Right renal pelvis (tissue), 4 donors: ENCODE measurements at regions not wholly inside any gene's neighbourhood (a gene's known extent, or its start where the extent isn't known, plus 50 kb on each side); places are given as distances from the start of the nearest gene placed in this dataset.
"Not testable (repeated sequence)": the region's sequence is repeated elsewhere in the genome, so short reads cannot be mapped to it uniquely, and the experiment has no call there.

ENCODE experiments used
- DNase-seq, 4 donors: peaks; one replicate each; pipeline ENCODE4 v3.0.0-alpha.2; 2013; ENCODE audit warnings: low read depth in 4 of 4, low spot score in 3 of 4, missing footprints in 1 of 4

DNA sequence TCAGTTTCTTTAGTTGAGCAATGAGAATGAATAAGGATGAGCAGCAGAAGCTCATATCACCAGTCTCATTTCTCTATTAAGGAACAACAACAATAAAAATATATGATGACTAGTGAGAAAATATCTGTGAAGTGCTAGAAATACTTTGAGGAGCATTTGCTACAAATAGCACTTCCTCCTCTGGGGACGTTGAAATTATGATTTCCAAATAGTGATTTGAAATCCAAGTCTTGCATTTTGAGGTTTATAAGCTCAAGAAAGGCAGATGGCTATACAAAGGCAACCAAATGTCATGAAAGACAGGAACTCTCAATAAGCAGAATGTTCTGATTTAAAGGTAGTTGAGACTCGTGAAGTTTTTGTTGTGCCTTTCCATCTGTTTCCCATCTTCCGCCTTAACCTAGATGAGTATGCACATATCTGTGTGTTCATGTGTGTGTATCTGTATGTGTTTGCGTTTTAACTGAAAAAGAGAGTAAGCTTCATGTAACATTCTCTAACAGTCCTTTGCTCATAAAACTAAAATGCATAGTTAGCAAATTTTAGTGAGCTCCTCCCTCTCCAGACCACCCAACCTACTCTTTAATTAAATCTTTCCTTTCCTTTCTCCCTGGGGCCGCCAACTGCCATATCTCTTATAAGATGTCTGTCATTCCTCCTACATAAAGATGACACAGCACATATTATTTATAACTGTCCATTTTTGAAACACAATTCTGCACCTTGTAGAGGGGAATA, 222.6 kb upstream of the RASGEF1B start:
- DNase-seq: no peak

GRCh38 chr4:81690871-81691270, 219.2 kb upstream of the RASGEF1B start:
- no peak for DNase-seq

DNA sequence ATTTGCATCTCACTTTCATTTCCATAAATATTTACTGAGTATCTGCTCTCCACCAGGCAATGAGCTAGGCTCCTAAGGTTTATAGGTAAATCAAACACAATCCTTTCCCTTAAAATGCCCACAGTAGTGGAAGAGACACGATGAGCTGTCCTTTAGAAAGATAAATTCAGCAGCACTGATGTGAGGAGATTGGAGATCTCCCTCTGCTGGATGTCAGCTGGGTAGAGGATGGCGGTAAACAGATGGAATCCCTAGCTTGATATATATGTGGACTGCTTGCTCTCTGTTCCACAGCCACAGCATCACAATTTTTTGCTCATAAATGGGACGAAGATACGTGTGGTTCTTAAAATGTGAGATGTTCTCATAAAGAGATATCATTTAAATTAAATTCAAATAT, 216.4 kb upstream of the RASGEF1B start:
- DNase-seq: no peak

DNA sequence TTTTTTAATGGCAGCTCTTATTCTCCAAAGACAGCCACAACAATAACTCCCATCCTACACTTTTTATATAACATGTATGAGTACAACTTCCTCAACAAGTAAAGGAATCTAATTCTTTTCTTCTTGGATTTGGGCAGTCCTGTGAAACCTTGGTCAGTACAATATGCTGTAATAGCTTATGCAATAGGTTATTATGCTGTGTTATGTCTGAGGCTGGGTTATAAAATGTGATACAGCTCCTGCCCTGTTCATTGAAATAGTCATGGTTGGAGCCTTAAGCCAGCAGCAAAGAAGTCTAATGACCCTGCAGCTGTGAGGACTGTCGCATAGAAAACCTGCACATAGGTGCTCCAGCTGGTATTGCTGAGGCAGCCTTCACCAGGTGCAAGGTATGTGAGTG, 215.8 kb upstream of the RASGEF1B start:
- DNase-seq: no peak

- DNase-seq: no peak
These were observed 213.4 kb upstream of the RASGEF1B start for GRCh38 chr4:81685104-81685503.

- DNase-seq: no peak
These were observed 212.6 kb upstream of the RASGEF1B start for GRCh38 chr4:81684352-81684751.

DNA sequence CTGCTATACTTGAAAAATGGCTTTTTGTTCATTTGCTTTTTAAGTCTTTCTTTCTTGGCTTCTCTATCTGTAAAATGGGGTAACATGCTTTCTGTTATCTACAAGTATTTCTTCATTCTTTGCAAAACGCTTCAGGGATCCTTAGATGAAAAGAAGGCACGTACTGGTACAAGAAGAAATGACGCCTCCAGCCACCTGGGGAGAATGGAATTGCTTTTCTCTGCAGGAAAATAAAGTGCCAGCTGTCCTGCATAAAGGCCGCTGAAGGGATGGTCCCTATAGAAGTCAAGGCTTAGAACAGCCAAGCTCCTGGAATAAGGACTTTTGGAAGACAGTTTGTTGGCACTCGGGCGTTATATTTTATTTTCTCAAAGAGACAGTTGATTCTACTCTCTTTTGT, 210.8 kb upstream of the RASGEF1B start:
- DNase-seq: no peak

DNA sequence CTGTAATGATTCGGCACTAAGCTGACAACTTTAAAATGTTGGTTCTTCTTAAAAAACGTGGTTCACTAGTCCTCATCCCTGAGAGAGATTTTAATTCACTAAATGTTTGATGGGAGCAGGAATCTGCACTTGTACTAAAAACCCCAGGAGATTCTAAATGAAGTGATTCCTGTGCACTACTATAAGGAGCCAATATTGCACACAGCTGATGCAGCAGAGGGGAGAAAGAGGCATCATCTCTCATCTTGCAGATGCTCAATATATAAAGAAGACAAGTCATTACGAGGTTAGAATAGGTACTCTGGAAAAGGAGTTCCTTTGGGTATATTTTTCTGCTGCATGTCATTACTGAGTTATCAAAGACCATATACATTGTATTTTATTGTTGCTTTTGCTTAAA, 207.6 kb upstream of the RASGEF1B start:
- no peak for DNase-seq

DNA sequence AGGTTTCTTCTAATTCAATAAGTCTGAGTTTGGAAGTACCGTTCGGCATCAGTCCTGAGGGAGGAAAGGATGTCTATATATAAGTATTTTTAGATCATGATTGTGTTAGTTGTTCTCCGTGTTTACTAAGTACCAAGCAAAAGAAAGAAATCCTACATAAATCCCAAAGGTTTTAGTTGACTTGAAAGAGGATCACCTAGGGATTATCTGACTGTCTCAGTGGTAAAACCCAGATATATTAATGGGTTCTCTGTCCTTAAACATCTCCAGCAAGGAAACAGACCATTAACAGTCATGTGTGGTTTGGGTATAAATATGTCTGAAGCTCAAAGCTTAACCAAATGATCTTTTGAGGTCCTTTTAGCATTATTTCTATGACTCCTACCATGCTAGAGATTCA, 207.1 kb upstream of the RASGEF1B start:
- no peak for DNase-seq

DNA sequence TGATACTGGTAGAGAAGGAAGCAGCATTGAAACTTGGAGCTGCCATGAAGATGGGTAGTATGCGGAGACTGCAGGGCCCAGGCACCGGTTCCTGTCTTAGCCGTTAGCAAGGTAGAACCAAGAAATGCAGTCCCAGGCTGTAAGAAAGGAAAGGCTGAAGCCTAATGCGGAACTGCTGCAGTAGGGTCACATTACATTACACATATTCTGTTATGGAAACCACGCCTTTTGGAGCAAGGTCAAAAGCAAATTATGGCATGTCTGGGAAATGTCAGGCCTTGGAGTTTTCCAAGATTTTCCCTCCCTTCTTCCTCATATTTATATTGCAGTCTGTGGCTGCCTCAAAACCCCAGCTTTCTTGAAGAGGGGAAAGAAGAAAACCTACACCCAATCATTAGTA, 204.8 kb upstream of the RASGEF1B start:
- DNase-seq: no peak

GRCh38 chr4:81675791-81676393, 204.2 kb upstream of the RASGEF1B start:
- no peak for DNase-seq

- no peak for DNase-seq
These were observed 202.3 kb upstream of the RASGEF1B start for GRCh38 chr4:81673961-81674360.

DNA sequence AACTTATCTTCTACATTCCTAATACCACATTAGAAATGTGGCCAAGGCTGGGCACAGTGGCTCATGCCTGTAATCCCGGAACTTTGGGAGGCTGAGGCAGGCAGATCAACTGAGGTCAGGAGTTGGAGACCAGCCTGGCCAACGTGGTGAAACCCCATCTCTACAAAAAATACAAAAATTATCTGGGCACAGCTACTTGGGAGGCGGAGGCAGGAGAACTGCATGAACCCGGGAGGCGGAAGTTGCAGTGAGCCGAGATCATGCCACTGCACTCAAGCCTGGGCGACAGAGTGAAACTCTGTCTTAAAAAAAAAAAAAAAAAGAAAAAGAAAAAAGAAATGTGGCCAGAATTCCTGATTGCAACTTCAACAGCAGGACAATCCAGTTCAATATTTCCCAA, 196.6 kb upstream of the RASGEF1B start:
- not testable (repeated sequence) for DNase-seq

- DNase-seq: no peak
These were observed 195.8 kb upstream of the RASGEF1B start for GRCh38 chr4:81667539-81667938.

DNA sequence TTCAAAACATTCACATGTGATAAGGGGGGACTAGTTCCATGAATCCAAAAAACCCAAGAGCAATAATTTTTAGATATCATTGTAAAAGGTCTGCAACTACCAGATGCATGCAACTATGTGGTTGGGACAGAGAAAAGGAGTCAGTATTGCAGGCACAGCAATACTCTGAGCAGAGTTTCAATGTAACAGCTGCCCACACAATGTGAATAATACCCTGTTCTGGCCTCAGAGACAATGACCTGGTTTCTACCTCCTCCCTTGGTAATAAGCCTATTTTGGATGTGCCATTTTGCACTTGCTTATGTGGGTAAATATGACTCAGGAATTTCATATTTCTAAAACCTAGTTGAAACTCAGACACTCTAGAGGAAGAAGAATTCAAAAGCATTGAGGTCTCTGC, 194.8 kb upstream of the RASGEF1B start:
- DNase-seq: no peak

GRCh38 chr4:81665649-81666048, 193.9 kb upstream of the RASGEF1B start:
- DNase-seq: no peak

DNA sequence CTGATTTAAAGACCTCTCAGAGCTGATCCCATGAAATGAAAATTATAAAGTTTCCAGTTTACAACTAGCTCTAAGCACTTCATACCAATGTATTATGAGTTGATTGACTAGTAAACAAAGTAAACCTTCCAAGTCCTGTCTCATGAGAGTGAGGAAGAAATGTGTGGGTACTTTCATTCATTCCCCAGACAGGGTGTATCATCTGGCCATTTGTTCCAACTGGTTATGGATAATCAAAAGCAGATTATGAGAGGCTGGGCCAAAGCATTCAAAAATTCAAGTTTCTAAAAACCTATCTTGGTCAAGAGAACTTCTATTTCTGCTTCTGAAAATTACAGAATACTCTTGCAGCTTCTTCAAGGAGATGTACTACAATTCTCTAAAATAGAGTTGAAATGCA, 193.3 kb upstream of the RASGEF1B start:
- DNase-seq: no peak

DNA sequence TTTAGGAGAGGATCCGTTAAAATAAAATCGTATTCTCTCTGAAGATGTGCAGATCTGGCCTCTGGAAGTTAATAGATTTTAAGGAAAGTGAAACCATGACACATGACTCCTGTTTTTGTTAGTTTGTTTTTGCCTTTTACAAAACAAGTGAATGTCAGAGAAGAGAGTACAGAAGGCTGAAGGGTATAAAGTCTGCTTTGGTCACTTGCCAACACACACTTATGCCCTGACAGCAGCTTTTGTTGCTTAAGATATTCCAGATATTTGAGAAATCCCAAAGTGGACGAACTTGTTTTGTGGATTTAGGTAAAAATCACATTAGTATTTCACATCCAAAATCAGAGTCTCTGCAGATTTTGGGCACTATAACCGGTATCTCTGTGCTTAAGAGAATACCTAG, 192.4 kb upstream of the RASGEF1B start:
- no peak for DNase-seq

GRCh38 chr4:81663368-81663767, 191.7 kb upstream of the RASGEF1B start:
- no peak for DNase-seq

DNA sequence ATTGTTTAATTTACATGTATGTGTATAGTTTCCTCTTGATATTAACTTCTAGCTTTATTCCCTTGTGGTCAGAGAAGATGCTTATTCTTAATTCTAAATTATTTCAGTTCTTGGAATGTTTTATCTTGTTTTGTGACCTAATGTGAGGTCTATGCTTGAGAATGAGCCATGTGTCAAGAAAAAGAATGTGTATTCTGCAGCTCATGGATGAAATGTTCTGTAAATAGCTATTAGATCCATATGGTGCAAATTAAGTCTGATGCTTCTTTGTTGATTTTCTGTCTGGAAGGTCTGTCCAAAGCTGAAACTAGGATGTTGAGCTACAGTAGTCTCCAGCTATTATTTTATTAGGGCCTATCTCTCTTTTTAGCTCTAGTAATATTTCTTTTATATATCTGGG, 187.3 kb upstream of the RASGEF1B start:
- no peak for DNase-seq

DNA sequence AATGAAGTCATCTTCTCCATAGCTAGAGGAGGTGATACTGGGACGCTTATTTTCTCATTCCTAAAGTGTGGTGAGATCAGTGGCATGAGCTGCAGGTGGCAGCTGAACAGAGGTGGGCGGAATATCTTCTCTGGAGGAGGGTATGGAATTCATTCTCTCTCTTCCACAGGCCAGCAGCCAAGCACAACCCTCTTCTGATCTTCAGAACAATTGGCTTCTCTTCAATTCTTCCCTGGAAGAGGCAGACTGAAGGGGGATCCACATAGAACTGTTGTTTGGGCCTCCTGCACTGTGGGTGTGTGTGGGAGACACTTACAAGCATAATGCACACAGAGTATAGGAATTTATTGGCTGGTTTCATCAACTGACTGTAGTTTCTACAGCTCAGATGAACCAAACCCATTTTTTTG, 180.4 kb upstream of the RASGEF1B start:
- DNase-seq: no peak

GRCh38 chr4:81651243-81651899, 179.7 kb upstream of the RASGEF1B start:
- DNase-seq: no peak
